Endothelial cell of umbilical vein (primary cell): ENCODE measurements at regions not wholly inside any gene's neighbourhood (a gene's known extent, or its start where the extent isn't known, plus 50 kb on each side); places are given as distances from the start of the nearest gene placed in this dataset.

ENCODE experiments used
- JUN ChIP-seq: IDR thresholded peaks from 2 replicates; pipeline ENCODE4 v1.6.1; 2011; ENCODE audit warnings: borderline replicate concordance, low read depth; ENCODE audit not compliant: insufficient read length, insufficient read depth
- POLR2A ChIP-seq: IDR thresholded peaks from 2 replicates; pipeline ENCODE4 v1.6.1; 2012; ENCODE audit warnings: low read depth, mild to moderate bottlenecking, control low read depth, low read length
- TF ChIP-seq, protein P1 (sequence below), 2 donors: IDR thresholded peaks; 1 replicate in 1 of 2; 2 replicates in 1 of 2; pipeline ENCODE4 v1.5.1; 2011; ENCODE audit warnings: low read length in 2 of 2, mild to moderate bottlenecking in 2 of 2, moderate library complexity in 2 of 2, control low read depth in 1 of 2, inconsistent platforms in 1 of 2, low read depth in 1 of 2; ENCODE audit not compliant: insufficient read depth in 1 of 2; ENCODE audit errors: extremely low read depth in 1 of 2

DNA sequence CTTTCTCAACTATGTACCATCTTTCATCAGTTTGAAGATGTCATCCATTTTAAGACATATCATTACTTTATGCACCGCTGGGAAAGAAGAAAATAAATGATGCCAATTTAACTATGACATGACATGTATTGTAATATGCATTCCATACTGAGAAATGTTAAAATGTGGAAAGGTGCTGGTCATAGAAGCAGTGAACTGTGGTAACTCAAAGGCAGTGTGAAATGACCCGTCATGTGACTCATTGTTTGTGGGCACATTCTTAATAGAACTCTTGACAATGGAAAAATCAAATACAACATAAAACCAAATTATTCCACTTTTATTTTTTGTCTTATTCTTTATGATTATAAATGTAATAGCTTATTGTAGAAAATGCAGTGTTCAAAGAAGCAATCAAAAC, 455.0 kb upstream of the ST6GAL2 start:
- TF ChIP-seq, protein P1, sequence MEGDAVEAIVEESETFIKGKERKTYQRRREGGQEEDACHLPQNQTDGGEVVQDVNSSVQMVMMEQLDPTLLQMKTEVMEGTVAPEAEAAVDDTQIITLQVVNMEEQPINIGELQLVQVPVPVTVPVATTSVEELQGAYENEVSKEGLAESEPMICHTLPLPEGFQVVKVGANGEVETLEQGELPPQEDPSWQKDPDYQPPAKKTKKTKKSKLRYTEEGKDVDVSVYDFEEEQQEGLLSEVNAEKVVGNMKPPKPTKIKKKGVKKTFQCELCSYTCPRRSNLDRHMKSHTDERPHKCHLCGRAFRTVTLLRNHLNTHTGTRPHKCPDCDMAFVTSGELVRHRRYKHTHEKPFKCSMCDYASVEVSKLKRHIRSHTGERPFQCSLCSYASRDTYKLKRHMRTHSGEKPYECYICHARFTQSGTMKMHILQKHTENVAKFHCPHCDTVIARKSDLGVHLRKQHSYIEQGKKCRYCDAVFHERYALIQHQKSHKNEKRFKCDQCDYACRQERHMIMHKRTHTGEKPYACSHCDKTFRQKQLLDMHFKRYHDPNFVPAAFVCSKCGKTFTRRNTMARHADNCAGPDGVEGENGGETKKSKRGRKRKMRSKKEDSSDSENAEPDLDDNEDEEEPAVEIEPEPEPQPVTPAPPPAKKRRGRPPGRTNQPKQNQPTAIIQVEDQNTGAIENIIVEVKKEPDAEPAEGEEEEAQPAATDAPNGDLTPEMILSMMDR (IDR thresholded peaks at IDR 0.05; ENCODE audit: extremely low read depth in 1 of 2, insufficient read depth in 1 of 2, low read depth in 1 of 2, low read length in 2 of 2): no peak
- TF ChIP-seq POLR2A: no peak
- TF ChIP-seq JUN: no peak
